ENCODE measurements at regions not wholly inside any gene's neighbourhood (a gene's known extent, or its start where the extent isn't known, plus 50 kb on each side); places are given as distances from the start of the nearest gene placed in this dataset.

DNA sequence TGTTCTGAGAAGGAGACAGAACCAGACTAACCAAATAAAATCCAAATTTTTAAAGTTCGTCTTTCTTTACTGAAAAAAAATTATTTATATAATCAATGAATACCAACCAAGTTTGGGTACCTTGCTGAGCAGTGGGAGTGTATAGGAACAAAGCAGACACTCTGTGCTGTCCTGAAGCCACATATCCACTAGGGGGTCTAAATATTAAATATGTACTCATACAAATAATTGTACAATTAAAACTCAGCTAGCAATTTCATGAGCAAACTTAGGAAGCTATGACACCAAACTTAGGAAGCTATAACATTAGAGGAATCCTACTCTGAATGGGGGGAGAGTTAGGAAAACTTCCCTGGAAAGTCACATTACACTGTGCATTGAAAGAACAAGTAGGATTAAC is 582.0 kb upstream of the EPHA5 start:
- TF ChIP-seq CEBPB (IDR thresholded peaks at IDR 0.05; ENCODE audit: borderline replicate concordance, low read depth, low read length) = no peak
- no peak for TF ChIP-seq ZNF296 (CRISPR knock-in tag; conservative IDR thresholded peaks at IDR 0.05)
- TF ChIP-seq, protein P1, sequence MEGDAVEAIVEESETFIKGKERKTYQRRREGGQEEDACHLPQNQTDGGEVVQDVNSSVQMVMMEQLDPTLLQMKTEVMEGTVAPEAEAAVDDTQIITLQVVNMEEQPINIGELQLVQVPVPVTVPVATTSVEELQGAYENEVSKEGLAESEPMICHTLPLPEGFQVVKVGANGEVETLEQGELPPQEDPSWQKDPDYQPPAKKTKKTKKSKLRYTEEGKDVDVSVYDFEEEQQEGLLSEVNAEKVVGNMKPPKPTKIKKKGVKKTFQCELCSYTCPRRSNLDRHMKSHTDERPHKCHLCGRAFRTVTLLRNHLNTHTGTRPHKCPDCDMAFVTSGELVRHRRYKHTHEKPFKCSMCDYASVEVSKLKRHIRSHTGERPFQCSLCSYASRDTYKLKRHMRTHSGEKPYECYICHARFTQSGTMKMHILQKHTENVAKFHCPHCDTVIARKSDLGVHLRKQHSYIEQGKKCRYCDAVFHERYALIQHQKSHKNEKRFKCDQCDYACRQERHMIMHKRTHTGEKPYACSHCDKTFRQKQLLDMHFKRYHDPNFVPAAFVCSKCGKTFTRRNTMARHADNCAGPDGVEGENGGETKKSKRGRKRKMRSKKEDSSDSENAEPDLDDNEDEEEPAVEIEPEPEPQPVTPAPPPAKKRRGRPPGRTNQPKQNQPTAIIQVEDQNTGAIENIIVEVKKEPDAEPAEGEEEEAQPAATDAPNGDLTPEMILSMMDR (CRISPR knock-in tag; IDR thresholded peaks at IDR 0.05) = no peak
- no peak for TF ChIP-seq GLI4 (CRISPR knock-in tag; IDR thresholded peaks at IDR 0.05; ENCODE audit: borderline replicate concordance)
- TF ChIP-seq MTA3 (CRISPR knock-in tag; IDR thresholded peaks at IDR 0.05) = no peak
- no peak for TF ChIP-seq IKZF1 (IDR thresholded peaks at IDR 0.05)
- no peak for TF ChIP-seq POLR2AphosphoS5 (IDR thresholded peaks at IDR 0.05; ENCODE audit: low read depth, low read length)
- no peak for TF ChIP-seq HOXD1 (CRISPR knock-in tag; IDR thresholded peaks at IDR 0.05)
- no peak for TF ChIP-seq XRCC5 (optimal IDR thresholded peaks at IDR 0.05; ENCODE audit: low read length)
- TF ChIP-seq, protein P2, sequence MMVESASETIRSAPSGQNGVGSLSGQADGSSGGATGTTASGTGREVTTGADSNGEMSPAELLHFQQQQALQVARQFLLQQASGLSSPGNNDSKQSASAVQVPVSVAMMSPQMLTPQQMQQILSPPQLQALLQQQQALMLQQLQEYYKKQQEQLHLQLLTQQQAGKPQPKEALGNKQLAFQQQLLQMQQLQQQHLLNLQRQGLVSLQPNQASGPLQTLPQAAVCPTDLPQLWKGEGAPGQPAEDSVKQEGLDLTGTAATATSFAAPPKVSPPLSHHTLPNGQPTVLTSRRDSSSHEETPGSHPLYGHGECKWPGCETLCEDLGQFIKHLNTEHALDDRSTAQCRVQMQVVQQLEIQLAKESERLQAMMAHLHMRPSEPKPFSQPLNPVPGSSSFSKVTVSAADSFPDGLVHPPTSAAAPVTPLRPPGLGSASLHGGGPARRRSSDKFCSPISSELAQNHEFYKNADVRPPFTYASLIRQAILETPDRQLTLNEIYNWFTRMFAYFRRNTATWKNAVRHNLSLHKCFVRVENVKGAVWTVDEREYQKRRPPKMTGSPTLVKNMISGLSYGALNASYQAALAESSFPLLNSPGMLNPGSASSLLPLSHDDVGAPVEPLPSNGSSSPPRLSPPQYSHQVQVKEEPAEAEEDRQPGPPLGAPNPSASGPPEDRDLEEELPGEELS (CRISPR knock-in tag; IDR thresholded peaks at IDR 0.05) = no peak
- TF ChIP-seq ZNF781 (CRISPR knock-in tag; IDR thresholded peaks at IDR 0.05; ENCODE audit: borderline replicate concordance, not compliant biosample characterization) = no peak
- no peak for TF ChIP-seq PAX8 (CRISPR knock-in tag; IDR thresholded peaks at IDR 0.05; ENCODE audit: borderline replicate concordance)
- TF ChIP-seq SP4 (CRISPR knock-in tag; IDR thresholded peaks at IDR 0.05) = no peak

Data from HepG2 (cell line).